CD1c-positive myeloid dendritic cell (primary cell): ENCODE measurements at regions not wholly inside any gene's neighbourhood (a gene's known extent, or its start where the extent isn't known, plus 50 kb on each side); places are given as distances from the start of the nearest gene placed in this dataset.
"Not testable (repeated sequence)": the region's sequence is repeated elsewhere in the genome, so short reads cannot be mapped to it uniquely, and the experiment has no call there.

ENCODE experiments used
- DNase-seq: peaks from one replicate; pipeline ENCODE4 v3.0.0-alpha.2; 2016; ENCODE audit errors: extremely low spot score

GRCh38 chr6:141077355-141078333, 1055.1 kb upstream of the GJE1 start:
- DNase-seq = no peak

GRCh38 chr6:141057761-141058160, 1075.0 kb upstream of the GJE1 start:
- no peak for DNase-seq

GRCh38 chr6:141056945-141057625, 1075.6 kb upstream of the GJE1 start:
- DNase-seq = no peak

- no peak for DNase-seq
Measured at GRCh38 chr6:141050471-141050870, 1082.3 kb upstream of the GJE1 start.

GRCh38 chr6:141048451-141048850, 1084.3 kb upstream of the GJE1 start:
- no peak for DNase-seq

- DNase-seq = not testable (repeated sequence)
Measured at GRCh38 chr6:141046496-141046895, 1086.2 kb upstream of the GJE1 start.

- DNase-seq = no peak
Measured at GRCh38 chr6:141041596-141042087, 1091.1 kb upstream of the GJE1 start.

GRCh38 chr6:141035312-141036200, 1097.2 kb upstream of the GJE1 start:
- no peak for DNase-seq

- DNase-seq = no peak
Measured at GRCh38 chr6:141033101-141033500, 1099.6 kb upstream of the GJE1 start.

GRCh38 chr6:141029908-141030307, 1102.8 kb upstream of the GJE1 start:
- DNase-seq = no peak

- no peak for DNase-seq
Measured at GRCh38 chr6:141028791-141029280, 1103.9 kb upstream of the GJE1 start.

GRCh38 chr6:141026504-141026903, 1106.2 kb upstream of the GJE1 start:
- no peak for DNase-seq

GRCh38 chr6:141024526-141024925, 1108.2 kb upstream of the GJE1 start:
- no peak for DNase-seq

- no peak for DNase-seq
Measured at GRCh38 chr6:141017941-141018340, 1114.8 kb upstream of the GJE1 start.

GRCh38 chr6:141000917-141001316, 1131.8 kb upstream of the GJE1 start:
- DNase-seq = no peak

GRCh38 chr6:140993515-140993914, 1139.2 kb upstream of the GJE1 start:
- DNase-seq = no peak

- DNase-seq = no peak
Measured at GRCh38 chr6:140992678-140993077, 1140.0 kb upstream of the GJE1 start.

- no peak for DNase-seq
Measured at GRCh38 chr6:140988780-140989179, 1143.9 kb upstream of the GJE1 start.

GRCh38 chr6:140987364-140988155, 1145.2 kb upstream of the GJE1 start:
- DNase-seq = no peak

GRCh38 chr6:140985679-140986275, 1146.9 kb upstream of the GJE1 start:
- DNase-seq = no peak
